Loucy (cell line): ENCODE measurements at regions not wholly inside any gene's neighbourhood (a gene's known extent, or its start where the extent isn't known, plus 50 kb on each side); places are given as distances from the start of the nearest gene placed in this dataset.

ENCODE experiments used
- CTCF ChIP-seq: fragments of 200-600 bp; sonication (generic); conservative IDR thresholded peaks from 2 replicates; pipeline ENCODE4 v1.5.1; 2014; ENCODE audit warnings: mild to moderate bottlenecking, antibody characterized with exemption, low read length
- EZH2phosphoT487 ChIP-seq: fragments of 200-600 bp; IDR thresholded peaks from 2 replicates; pipeline ENCODE4 v1.6.1; 2018; ENCODE audit warnings: antibody characterized with exemption, mild to moderate bottlenecking, moderate library complexity, borderline replicate concordance

- TF ChIP-seq CTCF (no peak), EZH2phosphoT487 (no peak)
These were observed 82.8 kb upstream of the ZNF536 start for GRCh38 chr19:30289336-30289735.
